Stimulated activated CD4-positive, alpha-beta T cell treated with anti-CD3 and anti-CD28 coated beads, TNF-alpha, amount 100 ng/mL, for 48 hours (primary cell): ENCODE measurements at regions not wholly inside any gene's neighbourhood (a gene's known extent, or its start where the extent isn't known, plus 50 kb on each side); places are given as distances from the start of the nearest gene placed in this dataset.
"Not testable (repeated sequence)": the region's sequence is repeated elsewhere in the genome, so short reads cannot be mapped to it uniquely, and the experiment has no call there.

Experiments used
- DNase-seq, 3 donors: peaks; one replicate each; pipeline ENCODE4 v3.0.0-alpha.2; 2020; ENCODE audit warnings: low read depth in 3 of 3

GRCh38 chr14:38973083-38973700 is 129.8 kb downstream of the SEC23A start:
- DNase-seq: no peak

- no peak for DNase-seq
These were observed 130.5 kb downstream of the SEC23A start for GRCh38 chr14:38972511-38972910.

GRCh38 chr14:38971258-38971921 is 131.6 kb downstream of the SEC23A start:
- no peak for DNase-seq

GRCh38 chr14:38964630-38965029 is 138.4 kb downstream of the SEC23A start:
- no peak for DNase-seq

- no peak for DNase-seq
These were observed 142.0 kb downstream of the SEC23A start for GRCh38 chr14:38960946-38961531.

GRCh38 chr14:38959021-38959420 is 144.0 kb downstream of the SEC23A start:
- no peak for DNase-seq

- DNase-seq: no peak
These were observed 144.4 kb downstream of the SEC23A start for GRCh38 chr14:38958589-38958988.

- DNase-seq: no peak
These were observed 151.6 kb downstream of the SEC23A start for GRCh38 chr14:38951451-38951850.

- DNase-seq: no peak
These were observed 152.4 kb downstream of the SEC23A start for GRCh38 chr14:38950676-38951075.

- DNase-seq: no peak
These were observed 154.5 kb downstream of the SEC23A start for GRCh38 chr14:38948576-38948975.

- DNase-seq: no peak
These were observed 154.9 kb downstream of the SEC23A start for GRCh38 chr14:38948171-38948570.

GRCh38 chr14:38947343-38947742 is 155.7 kb downstream of the SEC23A start:
- no peak for DNase-seq

GRCh38 chr14:38944691-38945090 is 158.3 kb downstream of the SEC23A start:
- no peak for DNase-seq

GRCh38 chr14:38941488-38941887 is 161.5 kb downstream of the SEC23A start:
- no peak for DNase-seq

- DNase-seq: not testable (repeated sequence)
These were observed 170.4 kb downstream of the SEC23A start for GRCh38 chr14:38932653-38933000.

- no peak for DNase-seq
These were observed 170.9 kb downstream of the SEC23A start for GRCh38 chr14:38931969-38932652.

GRCh38 chr14:38930898-38931297 is 172.1 kb downstream of the SEC23A start:
- DNase-seq: no peak

- DNase-seq: no peak
These were observed 173.0 kb downstream of the SEC23A start for GRCh38 chr14:38930022-38930421.

GRCh38 chr14:38929416-38929815 is 173.6 kb downstream of the SEC23A start:
- DNase-seq: no peak

- DNase-seq: not testable (repeated sequence)
These were observed 181.1 kb downstream of the SEC23A start for GRCh38 chr14:38921893-38922292.

- DNase-seq: no peak
These were observed 187.9 kb downstream of the SEC23A start for GRCh38 chr14:38915125-38915524.

GRCh38 chr14:38910092-38910491 is 192.9 kb downstream of the SEC23A start:
- no peak for DNase-seq

- no peak for DNase-seq
These were observed 198.1 kb downstream of the SEC23A start for GRCh38 chr14:38904959-38905358.
